Brain microvascular endothelial cell (primary cell): ENCODE measurements at regions not wholly inside any gene's neighbourhood (a gene's known extent, or its start where the extent isn't known, plus 50 kb on each side); places are given as distances from the start of the nearest gene placed in this dataset.

ENCODE experiments used
- DNase-seq: peaks from one replicate; pipeline ENCODE4 v3.0.0-alpha.2; 2020
- H3K27ac ChIP-seq: fragments of 250-450 bp; sonication (Bioruptor Pico); 2 replicates; pipeline ENCODE4 v1.5.1; 2020; ENCODE audit warnings: mild to moderate bottlenecking, moderate library complexity
- H3K27me3 ChIP-seq: fragments of 250-450 bp; sonication (Bioruptor Pico); replicated peaks from 2 replicates; pipeline ENCODE4 v1.5.1; 2020; ENCODE audit warnings: mild to moderate bottlenecking
- H3K36me3 ChIP-seq: fragments of 250-450 bp; sonication (Bioruptor Pico); replicated peaks from 2 replicates; pipeline ENCODE4 v1.5.1; 2020; ENCODE audit warnings: mild to moderate bottlenecking
- H3K4me3 ChIP-seq: 2 replicates; pipeline ENCODE4 v1.5.1; 2011; ENCODE audit warnings: low read depth, mild to moderate bottlenecking, control low read depth, low read length, moderate library complexity
- in situ Hi-C: cut with HindIII; loops from 2 replicates; pipeline ENCODE4 v1.10.0; 2017; ENCODE audit warnings: low sequenced_read_pairs, low pct_ligation_motif_present
- TF ChIP-seq, protein P1 (sequence below): IDR thresholded peaks from 2 replicates; pipeline ENCODE4 v1.5.1; 2011; ENCODE audit warnings: low read depth, mild to moderate bottlenecking, moderate library complexity, low read length, control low read depth, inconsistent platforms; ENCODE audit errors: missing control alignments

DNA sequence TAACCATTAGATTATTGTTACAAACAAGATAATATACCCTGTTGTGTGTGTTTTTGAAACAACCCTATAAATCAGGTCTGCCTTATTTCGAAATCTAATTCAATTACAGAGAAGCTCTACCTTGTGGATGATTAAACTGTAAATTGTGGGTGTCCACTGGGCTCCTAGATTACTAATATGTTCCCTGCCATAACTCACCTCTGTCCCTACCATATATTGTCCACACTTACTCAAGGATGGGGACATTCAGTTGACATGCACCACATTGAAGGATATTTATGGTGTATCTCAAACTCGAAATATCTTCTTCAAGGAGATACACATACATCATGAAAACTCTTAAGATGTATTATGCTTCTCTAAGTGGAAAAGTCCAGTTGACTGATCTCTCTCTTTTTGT, 617.6 kb upstream of the EEF2KMT start:
- no peak for DNase-seq
- in situ Hi-C loops = no loop called here
- no peak overlapping the region for H3K4me3 ChIP-seq
- no peaks in the 10 kb centered on the region for H3K27me3 ChIP-seq
- no peaks in the 10 kb centered on the region for H3K36me3 ChIP-seq
- TF ChIP-seq, protein P1, sequence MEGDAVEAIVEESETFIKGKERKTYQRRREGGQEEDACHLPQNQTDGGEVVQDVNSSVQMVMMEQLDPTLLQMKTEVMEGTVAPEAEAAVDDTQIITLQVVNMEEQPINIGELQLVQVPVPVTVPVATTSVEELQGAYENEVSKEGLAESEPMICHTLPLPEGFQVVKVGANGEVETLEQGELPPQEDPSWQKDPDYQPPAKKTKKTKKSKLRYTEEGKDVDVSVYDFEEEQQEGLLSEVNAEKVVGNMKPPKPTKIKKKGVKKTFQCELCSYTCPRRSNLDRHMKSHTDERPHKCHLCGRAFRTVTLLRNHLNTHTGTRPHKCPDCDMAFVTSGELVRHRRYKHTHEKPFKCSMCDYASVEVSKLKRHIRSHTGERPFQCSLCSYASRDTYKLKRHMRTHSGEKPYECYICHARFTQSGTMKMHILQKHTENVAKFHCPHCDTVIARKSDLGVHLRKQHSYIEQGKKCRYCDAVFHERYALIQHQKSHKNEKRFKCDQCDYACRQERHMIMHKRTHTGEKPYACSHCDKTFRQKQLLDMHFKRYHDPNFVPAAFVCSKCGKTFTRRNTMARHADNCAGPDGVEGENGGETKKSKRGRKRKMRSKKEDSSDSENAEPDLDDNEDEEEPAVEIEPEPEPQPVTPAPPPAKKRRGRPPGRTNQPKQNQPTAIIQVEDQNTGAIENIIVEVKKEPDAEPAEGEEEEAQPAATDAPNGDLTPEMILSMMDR = no peak
- H3K27ac ChIP-seq = no peak overlapping the region

DNA sequence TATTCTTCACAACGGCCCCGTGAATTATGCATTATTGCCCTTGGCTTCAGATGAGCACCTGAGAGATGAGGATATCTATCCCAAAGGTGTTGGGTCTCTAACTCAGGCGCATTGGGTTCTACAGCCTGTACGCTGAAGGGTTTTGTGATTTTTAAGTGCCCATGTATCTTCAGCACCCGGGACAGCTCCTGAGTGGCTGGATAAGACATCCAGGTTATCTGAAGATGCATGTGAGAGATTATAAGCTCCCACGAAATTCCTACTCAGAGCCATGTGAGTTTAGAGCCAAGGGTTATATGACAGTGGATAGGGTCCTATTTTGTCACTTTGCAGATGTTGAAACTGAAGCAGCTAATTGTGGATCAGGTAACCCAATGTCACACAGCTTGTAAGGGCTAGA, 612.3 kb upstream of the EEF2KMT start:
- Histone ChIP-seq H3K4me3 (no peak overlapping the region), H3K36me3 (no peaks in the 10 kb centered on the region), H3K27me3 (no peaks in the 10 kb centered on the region), H3K27ac (no peak overlapping the region)
- DNase-seq = no peak
- TF ChIP-seq, protein P1 = no peak
- in situ Hi-C loops = no loop called here

DNA sequence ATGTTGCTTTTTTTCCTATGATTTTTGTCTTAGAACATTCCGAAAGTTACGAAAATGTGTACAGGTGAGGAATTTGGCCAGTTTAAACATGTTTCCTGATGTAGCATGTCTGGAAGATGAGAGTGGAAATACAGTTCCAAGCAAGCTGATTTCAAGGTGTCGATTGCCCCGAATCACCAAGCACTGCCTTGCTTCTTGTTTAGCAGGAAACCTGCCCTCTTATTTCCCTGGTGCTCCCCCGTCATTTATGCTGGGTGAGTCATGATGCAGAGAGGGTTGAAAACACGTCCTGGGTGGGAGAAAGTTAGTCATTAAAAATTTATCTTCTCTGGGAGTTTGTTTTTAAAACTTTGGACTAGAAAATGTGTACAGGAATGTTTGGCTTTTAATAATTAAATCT, 608.6 kb upstream of the EEF2KMT start:
- H3K36me3 ChIP-seq = no peaks in the 10 kb centered on the region
- TF ChIP-seq, protein P1 = no peak
- in situ Hi-C loops = no loop called here
- H3K27ac ChIP-seq = no peak overlapping the region
- H3K4me3 ChIP-seq = no peak overlapping the region
- no peak for DNase-seq
- H3K27me3 ChIP-seq = no peaks in the 10 kb centered on the region

DNA sequence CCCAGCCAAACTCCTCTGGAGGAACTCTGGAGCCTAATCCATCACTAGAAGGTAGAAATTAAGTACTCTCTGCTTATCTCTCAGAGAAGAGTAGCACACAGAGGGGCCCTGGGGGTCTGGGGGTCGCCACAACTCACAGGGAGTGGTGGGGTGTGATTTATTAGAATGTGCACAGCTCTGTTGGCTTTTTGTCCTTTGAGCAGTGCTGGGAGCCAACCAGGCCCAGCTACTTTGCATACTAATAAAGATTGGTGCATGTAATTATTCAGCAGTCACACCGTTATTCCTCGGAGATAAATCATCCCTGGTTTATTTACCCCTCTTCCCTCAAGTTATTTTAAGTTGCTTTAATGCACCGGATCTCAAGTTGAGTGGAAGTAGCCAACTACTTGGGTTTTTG, 606.7 kb upstream of the EEF2KMT start:
- Histone ChIP-seq H3K36me3 (no peaks in the 10 kb centered on the region), H3K4me3 (no peak overlapping the region), H3K27ac (no peak overlapping the region), H3K27me3 (no peaks in the 10 kb centered on the region)
- in situ Hi-C loops = no loop called here
- DNase-seq = no peak
- TF ChIP-seq, protein P1 = no peak

DNA sequence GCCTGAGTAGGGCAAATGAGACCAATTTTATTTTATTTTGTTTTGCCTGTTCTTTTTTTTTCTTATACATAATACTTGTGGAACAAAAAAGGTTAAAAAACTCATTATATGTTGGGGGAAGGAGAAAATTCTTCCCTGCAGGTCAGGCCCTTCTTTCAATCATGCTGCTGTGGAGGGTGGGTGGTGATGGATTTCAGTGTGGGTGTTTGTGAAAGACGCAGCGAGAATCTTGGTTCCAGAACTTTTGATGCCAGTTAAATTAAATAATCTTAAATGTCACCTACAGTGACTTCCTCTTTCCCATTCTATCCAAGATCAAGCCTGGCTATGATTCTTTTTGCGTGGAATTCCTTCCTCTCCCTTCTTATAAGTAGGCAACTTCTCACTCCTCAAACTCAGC, 595.8 kb upstream of the EEF2KMT start:
- DNase-seq = no peak
- no peaks in the 10 kb centered on the region for H3K27me3 ChIP-seq
- H3K4me3 ChIP-seq = no peak overlapping the region
- no peak overlapping the region for H3K27ac ChIP-seq
- TF ChIP-seq, protein P1 = no peak
- in situ Hi-C loops = no loop called here
- no peaks in the 10 kb centered on the region for H3K36me3 ChIP-seq

DNA sequence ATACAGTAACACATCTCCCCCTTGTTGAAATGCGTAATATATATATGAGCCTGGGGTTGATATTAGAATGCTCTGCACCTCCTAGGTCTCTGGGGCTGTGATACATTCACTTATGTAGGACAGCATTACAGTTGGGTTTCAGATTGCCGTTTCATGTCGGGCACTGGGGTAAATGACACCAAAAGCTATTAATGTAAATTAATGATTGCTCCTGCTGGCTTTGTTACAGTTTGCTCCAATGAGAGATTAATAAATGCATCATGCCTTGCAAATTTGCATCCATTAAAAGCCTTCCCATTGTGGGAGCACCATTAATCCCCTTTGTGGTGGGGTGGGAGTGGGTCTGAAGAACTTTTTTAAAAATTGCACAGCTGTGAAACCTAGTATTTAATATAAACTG, 584.4 kb upstream of the EEF2KMT start:
- in situ Hi-C loops = no loop called here
- no peak overlapping the region for H3K4me3 ChIP-seq
- H3K27me3 ChIP-seq = no peaks in the 10 kb centered on the region
- DNase-seq = no peak
- TF ChIP-seq, protein P1 = no peak
- H3K36me3 ChIP-seq = no peaks in the 10 kb centered on the region
- H3K27ac ChIP-seq = no peak overlapping the region
